GM23338 (cell line): ENCODE measurements at regions not wholly inside any gene's neighbourhood (a gene's known extent, or its start where the extent isn't known, plus 50 kb on each side); places are given as distances from the start of the nearest gene placed in this dataset.

Experiments
- ATAC-seq: fragments of 200-7000 bp; cut with Tn5 transposase; 3 replicates; pipeline ENCODE4 v1.9.1; 2020
- DNase-seq: peaks from one replicate; pipeline ENCODE4 v3.0.0-alpha.2; 2015; ENCODE audit warnings: low spot score
- H2AFZ ChIP-seq: fragments of 200-600 bp; sonication (generic); 2 replicates; pipeline ENCODE4 v1.8.0; 2016; ENCODE audit warnings: antibody characterized with exemption, mild to moderate bottlenecking, moderate library complexity
- H3F3A ChIP-seq: fragments of 200-600 bp; sonication (generic); replicated peaks from 2 replicates; pipeline ENCODE4 v1.8.0; 2017; ENCODE audit warnings: antibody characterized with exemption, mixed run types, low read depth
- H3K27ac ChIP-seq: fragments of 200-600 bp; sonication (generic); 2 replicates; pipeline ENCODE4 v1.6.1; 2016; ENCODE audit warnings: low read depth
- H3K27me3 ChIP-seq: fragments of 200-600 bp; sonication (generic); 2 replicates; pipeline ENCODE4 v1.8.0; 2016; ENCODE audit warnings: mild to moderate bottlenecking, mixed run types, moderate library complexity; ENCODE audit not compliant: insufficient read depth
- H3K36me3 ChIP-seq: fragments of 200-600 bp; sonication (generic); 2 replicates; pipeline ENCODE4 v1.8.0; 2016; ENCODE audit warnings: mild to moderate bottlenecking; ENCODE audit not compliant: insufficient read depth
- H3K4me1 ChIP-seq: fragments of 200-600 bp; sonication (generic); 2 replicates; pipeline ENCODE4 v1.8.0; 2016; ENCODE audit warnings: mild to moderate bottlenecking, moderate library complexity; ENCODE audit not compliant: insufficient read depth
- H3K4me2 ChIP-seq: fragments of 200-600 bp; sonication (generic); 2 replicates; pipeline ENCODE4 v1.7.1; 2017; ENCODE audit warnings: mixed run types
- H3K4me3 ChIP-seq: fragments of 200-600 bp; sonication (generic); 2 replicates; pipeline ENCODE4 v1.6.1; 2016; ENCODE audit warnings: mixed run types
- H3K79me2 ChIP-seq: fragments of 200-600 bp; sonication (generic); replicated peaks from 2 replicates; pipeline ENCODE4 v1.8.0; 2017; ENCODE audit warnings: mild to moderate bottlenecking; ENCODE audit not compliant: insufficient read depth
- H3K9me2 ChIP-seq: fragments of 200-600 bp; sonication (generic); 2 replicates; pipeline ENCODE4 v1.8.0; 2017; ENCODE audit not compliant: insufficient read depth
- H4K20me1 ChIP-seq: fragments of 200-600 bp; sonication (generic); replicated peaks from 2 replicates; pipeline ENCODE4 v1.8.0; 2017; ENCODE audit warnings: mild to moderate bottlenecking; ENCODE audit not compliant: insufficient read depth
- H3K27ac Mint-ChIP-seq: 2 replicates; pipeline ENCODE4 v1.8.0; 2020; ENCODE audit warnings: inconsistent platforms, mild to moderate bottlenecking, moderate library complexity, mixed read lengths
- H3K27me3 Mint-ChIP-seq: 3 replicates; pipeline ENCODE4 v1.8.0; 2022; ENCODE audit warnings: low read depth, mild to moderate bottlenecking, moderate library complexity, mixed read lengths, inconsistent platforms; ENCODE audit not compliant: insufficient read depth, poor library complexity
- H3K36me3 Mint-ChIP-seq: 3 replicates; pipeline ENCODE4 v1.8.0; 2021; ENCODE audit warnings: low read depth, mild to moderate bottlenecking, inconsistent platforms, moderate library complexity, mixed read lengths
- H3K4me1 Mint-ChIP-seq: 3 replicates; pipeline ENCODE4 v1.8.0; 2020; ENCODE audit warnings: mild to moderate bottlenecking, inconsistent platforms, mixed read lengths
- H3K4me3 Mint-ChIP-seq: 3 replicates; pipeline ENCODE4 v1.8.0; 2021; ENCODE audit warnings: moderate library complexity, mild to moderate bottlenecking, inconsistent platforms, mixed read lengths
- H3K9me3 Mint-ChIP-seq: 3 replicates; pipeline ENCODE4 v1.8.0; 2020; ENCODE audit warnings: moderate library complexity, mild to moderate bottlenecking, inconsistent platforms, mixed read lengths
- CREB1 ChIP-seq: fragments of 250-450 bp; sonication (Bioruptor Pico); IDR thresholded peaks from 2 replicates; pipeline ENCODE4 v1.5.0; 2020; ENCODE audit warnings: low read depth, mild to moderate bottlenecking, moderate library complexity
- ETS1 ChIP-seq: IDR thresholded peaks from 2 replicates; pipeline ENCODE4 v1.6.1; 2016; ENCODE audit warnings: antibody characterized with exemption
- EZH2phosphoT487 ChIP-seq: fragments of 200-600 bp; sonication (generic); IDR thresholded peaks from one replicate; pipeline ENCODE4 v1.8.1; 2018; ENCODE audit warnings: antibody characterized with exemption; ENCODE audit not compliant: unreplicated experiment
- JUNB ChIP-seq: IDR thresholded peaks from one replicate; pipeline ENCODE4 v1.6.1; 2016; ENCODE audit warnings: antibody characterized with exemption; ENCODE audit not compliant: unreplicated experiment
- NANOG ChIP-seq: IDR thresholded peaks from 2 replicates; pipeline ENCODE4 v1.6.1; 2016; ENCODE audit warnings: antibody characterized with exemption, borderline replicate concordance
- REST ChIP-seq: IDR thresholded peaks from one replicate; pipeline ENCODE4 v1.6.1; 2018; ENCODE audit warnings: antibody characterized with exemption; ENCODE audit not compliant: unreplicated experiment
- ZNF114 ChIP-seq: fragments of 250-450 bp; sonication (Bioruptor Pico); IDR thresholded peaks from 2 replicates; pipeline ENCODE4 v1.5.0; 2020; ENCODE audit warnings: mild to moderate bottlenecking, moderate library complexity
- ZNF331 ChIP-seq: fragments of 250-450 bp; sonication (Bioruptor Pico); IDR thresholded peaks from 2 replicates; pipeline ENCODE4 v1.5.0; 2020; ENCODE audit warnings: low read depth, mild to moderate bottlenecking, moderate library complexity

- TF ChIP-seq REST (no peak), ETS1 (no peak), ZNF331 (no peak), JUNB (no peak), CREB1 (no peak), ZNF114 (CRISPR knock-in tag) (no peak), NANOG (no peak), EZH2phosphoT487 (no peak)
- H3K27ac Mint-ChIP-seq, result no peak overlapping the region
- Histone ChIP-seq H2AFZ (no peak overlapping the region), H3K27me3 (no peaks in the 10 kb centered on the region), H3K27ac (no peak overlapping the region), H3K9me2 (0 out of 2 replicates have a peak, but pooled peaks cover under 1% of the 10 kb centered on the region), H3K79me2 (no peaks in the 10 kb centered on the region), H3K4me2 (no peak overlapping the region), H3K4me1 (no peaks in the 10 kb centered on the region), H3K4me3 (no peak overlapping the region), H4K20me1 (no peaks in the 10 kb centered on the region), H3K36me3 (no peaks in the 10 kb centered on the region), H3F3A (no peaks in the 10 kb centered on the region)
- H3K36me3 Mint-ChIP-seq, result no peaks in the 10 kb centered on the region
- H3K9me3 Mint-ChIP-seq, result no peaks in the 10 kb centered on the region
- peaks cover 2% of the 10 kb centered on the region; the same call in 1 of the 3 replicates for H3K4me1 Mint-ChIP-seq
- H3K4me3 Mint-ChIP-seq, result no peak overlapping the region
- H3K27me3 Mint-ChIP-seq, result peaks cover 1% of the 10 kb centered on the region
- no peak for ATAC-seq
- DNase-seq, result no peak
Measured at GRCh38 chr1:217943361-217943760, 312.2 kb downstream of the SPATA17 start.

- Mint-ChIP-seq H3K27ac (no peak overlapping the region), H3K4me1 (peaks cover 2% of the 10 kb centered on the region; the same call in 1 of the 3 replicates), H3K36me3 (no peaks in the 10 kb centered on the region), H3K9me3 (no peaks in the 10 kb centered on the region), H3K27me3 (peaks cover 1% of the 10 kb centered on the region), H3K4me3 (no peak overlapping the region)
- no peak overlapping the region for H2AFZ ChIP-seq
- no peaks in the 10 kb centered on the region for H3K4me1 ChIP-seq
- ATAC-seq (no peak), DNase-seq (no peak)
- no peaks in the 10 kb centered on the region for H3K79me2 ChIP-seq
- no peak overlapping the region for H3K27ac ChIP-seq
- H3K27me3 ChIP-seq, result no peaks in the 10 kb centered on the region
- H3K36me3 ChIP-seq, result no peaks in the 10 kb centered on the region
- H3K9me2 ChIP-seq, result no peaks in the 10 kb centered on the region; the same call in 1 of the 2 replicates
- no peaks in the 10 kb centered on the region for H4K20me1 ChIP-seq
- H3K4me2 ChIP-seq, result no peak overlapping the region
- TF ChIP-seq CREB1, result no peak
- no peak overlapping the region for H3K4me3 ChIP-seq
- H3F3A ChIP-seq, result no peaks in the 10 kb centered on the region
Measured at GRCh38 chr1:217944550-217944949, 313.4 kb downstream of the SPATA17 start.
